HTR-8/SVneo (cell line): ENCODE measurements at regions not wholly inside any gene's neighbourhood (a gene's known extent, or its start where the extent isn't known, plus 50 kb on each side); places are given as distances from the start of the nearest gene placed in this dataset.
"Not testable (repeated sequence)": the region's sequence is repeated elsewhere in the genome, so short reads cannot be mapped to it uniquely, and the experiment has no call there.

Experiments used
- DNase-seq: peaks from one replicate; pipeline ENCODE4 v3.0.0; 2011; ENCODE audit warnings: low spot score, mixed read lengths; ENCODE audit not compliant: insufficient read length
- FAIRE-seq: peaks from 2 replicates; lab custom pipeline; 2011; peaks lifted over from hg19 to GRCh38; lab: Jason Lieb, UNC

DNA sequence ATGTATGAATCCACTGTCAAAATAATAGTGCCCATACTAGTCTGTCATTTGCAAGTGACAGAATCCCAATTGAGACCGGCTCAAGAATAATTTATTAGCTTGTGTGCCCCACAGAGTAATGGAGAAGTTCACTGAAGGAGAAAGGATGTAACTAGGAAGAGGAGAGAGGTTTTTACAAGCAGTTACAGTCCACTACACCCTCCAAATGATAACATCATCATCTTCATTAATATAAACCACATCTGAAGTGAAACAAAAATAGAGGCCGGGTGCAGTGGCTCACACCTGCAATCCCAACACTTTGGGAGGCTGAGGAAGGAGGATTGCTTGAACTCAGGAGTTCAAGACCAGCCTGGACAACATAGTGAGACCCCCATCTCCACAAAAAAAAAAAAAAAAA, 226.8 kb downstream of the SKIDA1 start:
- DNase-seq (no peak), FAIRE-seq (no peak)

DNA sequence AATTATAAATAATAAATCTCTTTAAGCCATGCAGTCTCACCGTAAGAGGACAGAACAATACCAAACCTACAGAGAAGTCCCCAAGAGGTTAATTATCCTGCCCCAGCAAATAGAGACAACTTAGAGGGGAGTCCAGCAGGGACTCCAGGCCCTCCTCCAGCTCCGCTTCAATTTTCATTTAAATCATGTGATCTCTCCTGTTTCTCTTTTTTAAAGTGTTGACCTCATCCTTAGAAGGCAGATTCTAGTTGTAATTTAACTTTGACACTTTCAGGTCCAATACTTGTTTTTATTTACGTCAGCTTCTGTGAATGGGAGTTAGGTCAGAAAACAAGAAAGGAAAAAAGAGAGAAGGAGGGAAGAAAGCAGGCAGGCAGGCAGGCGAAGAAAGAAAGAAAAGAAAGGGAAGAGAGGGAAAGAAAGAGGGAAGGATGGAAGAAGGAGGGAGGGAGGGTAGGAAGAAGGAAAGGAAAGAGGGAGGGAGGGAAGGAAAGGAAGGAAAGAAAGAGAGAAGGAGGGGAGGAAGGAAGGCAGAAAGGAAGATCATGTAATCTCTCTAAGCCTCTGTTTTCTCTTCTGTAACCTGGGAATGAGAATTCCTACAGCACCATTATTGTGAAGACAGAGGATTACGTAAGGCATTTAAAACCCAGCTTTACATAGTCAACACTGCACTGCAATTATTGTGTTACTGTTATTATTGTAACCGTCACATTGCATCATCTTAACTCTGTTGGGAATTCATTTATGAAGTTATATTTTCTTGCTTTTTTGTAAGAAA, 227.7 kb downstream of the SKIDA1 start:
- DNase-seq, result no peak
- no peak for FAIRE-seq

GRCh38 chr10:21296575-21297355, 228.7 kb downstream of the SKIDA1 start:
- FAIRE-seq (no peak), DNase-seq (no peak)

DNA sequence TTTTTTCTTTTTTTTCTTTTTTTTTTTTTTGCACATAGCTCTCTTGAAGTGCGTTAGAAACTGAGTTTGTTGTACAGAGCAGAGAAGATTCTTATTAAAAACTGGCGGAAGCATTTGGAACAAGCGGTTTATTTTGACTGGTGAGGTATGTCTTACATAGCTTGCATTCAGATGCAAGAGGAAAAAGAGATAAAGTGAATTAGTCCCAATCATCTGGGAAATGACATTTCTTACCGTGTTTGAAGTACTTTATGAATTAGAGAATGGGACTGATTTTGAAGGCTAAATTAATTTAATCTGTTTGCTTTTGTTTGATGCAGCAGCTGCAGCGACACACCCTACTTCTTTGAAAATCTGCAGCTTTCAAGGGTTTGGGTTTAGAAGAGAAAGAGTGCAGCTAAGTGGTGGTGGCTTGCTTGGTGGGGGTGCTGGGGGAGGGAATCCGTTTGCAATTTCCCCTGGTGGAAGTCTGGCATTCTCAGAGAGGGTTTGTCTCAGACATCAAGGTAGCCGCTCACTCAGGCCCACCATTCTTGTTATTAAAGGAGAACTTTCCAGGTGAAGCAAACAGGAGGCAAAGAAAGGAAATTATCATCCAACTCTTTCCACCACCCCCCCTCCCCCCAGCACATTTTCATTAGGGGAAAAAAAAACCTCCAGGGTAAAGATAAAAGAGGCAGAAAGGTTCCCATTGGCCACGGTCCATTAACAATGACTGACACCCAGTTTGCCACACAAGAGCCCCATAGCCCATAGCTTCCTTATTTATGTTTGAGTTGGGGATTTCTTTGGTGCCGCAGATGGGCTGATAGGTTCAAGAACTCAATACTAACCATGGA, 231.7 kb downstream of the SKIDA1 start:
- DNase-seq (no peak), FAIRE-seq (no peak)

DNA sequence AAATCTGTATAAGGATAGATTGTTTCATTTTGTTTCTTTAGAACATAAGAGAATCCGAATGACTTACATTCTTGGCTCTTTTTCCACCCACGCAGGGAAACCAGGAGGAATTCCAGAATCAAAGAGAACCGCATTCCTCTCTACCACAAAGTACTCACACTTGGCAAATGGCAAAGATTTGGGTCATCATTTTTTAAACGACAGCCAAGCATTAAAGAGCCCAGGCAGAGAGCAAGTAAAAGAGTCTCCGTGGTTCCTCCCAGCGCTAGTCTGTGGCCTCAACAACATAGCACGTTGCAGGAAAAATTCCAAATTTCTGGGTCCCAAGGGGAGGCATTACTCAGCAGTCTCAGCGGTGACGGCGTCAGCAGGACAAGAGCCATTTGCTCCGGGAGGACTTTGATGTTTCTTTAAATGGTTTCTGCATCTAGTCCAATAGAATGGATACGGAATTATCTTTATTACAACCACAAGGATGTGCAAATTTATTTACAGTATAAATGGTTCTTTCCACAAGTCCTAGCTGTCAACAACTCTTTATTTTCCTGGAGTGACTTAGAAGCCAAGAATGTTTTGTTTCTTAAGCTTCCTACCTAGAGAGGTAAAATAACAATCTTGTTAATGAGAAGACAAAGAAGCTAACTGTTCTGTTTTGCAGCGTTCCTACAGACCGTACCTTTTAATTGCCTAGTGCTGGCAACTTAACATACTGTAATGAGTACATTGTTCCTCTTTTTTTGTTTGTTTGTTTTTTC, 232.5 kb downstream of the SKIDA1 start:
- DNase-seq (peak; percentile 76), FAIRE-seq (peak; percentile 4)

GRCh38 chr10:21290499-21291160, 234.9 kb downstream of the SKIDA1 start:
- DNase-seq (no peak), FAIRE-seq (no peak)

DNA sequence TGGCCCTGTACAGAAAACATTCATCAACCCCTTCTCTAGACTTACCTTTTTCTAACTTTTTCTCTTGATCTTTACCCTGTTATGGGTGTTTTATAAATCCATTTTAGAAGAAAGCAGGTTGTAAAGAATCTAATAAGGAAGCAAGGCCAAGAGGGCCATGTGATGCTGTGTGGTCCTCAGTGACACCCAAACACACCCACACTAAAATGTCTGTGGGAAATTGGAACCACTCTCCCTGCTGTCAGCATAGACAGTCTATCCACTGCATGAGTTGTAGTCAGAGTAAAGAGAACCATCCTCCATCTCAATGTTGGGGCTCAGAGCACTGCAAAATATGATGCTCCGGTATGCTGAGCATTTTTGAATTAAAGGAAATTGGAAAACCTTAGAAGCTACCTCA, 235.5 kb downstream of the SKIDA1 start:
- FAIRE-seq (no peak), DNase-seq (no peak)

- DNase-seq, result no peak
- no peak for FAIRE-seq
Observed at GRCh38 chr10:21289271-21289670, 236.2 kb downstream of the SKIDA1 start.

DNA sequence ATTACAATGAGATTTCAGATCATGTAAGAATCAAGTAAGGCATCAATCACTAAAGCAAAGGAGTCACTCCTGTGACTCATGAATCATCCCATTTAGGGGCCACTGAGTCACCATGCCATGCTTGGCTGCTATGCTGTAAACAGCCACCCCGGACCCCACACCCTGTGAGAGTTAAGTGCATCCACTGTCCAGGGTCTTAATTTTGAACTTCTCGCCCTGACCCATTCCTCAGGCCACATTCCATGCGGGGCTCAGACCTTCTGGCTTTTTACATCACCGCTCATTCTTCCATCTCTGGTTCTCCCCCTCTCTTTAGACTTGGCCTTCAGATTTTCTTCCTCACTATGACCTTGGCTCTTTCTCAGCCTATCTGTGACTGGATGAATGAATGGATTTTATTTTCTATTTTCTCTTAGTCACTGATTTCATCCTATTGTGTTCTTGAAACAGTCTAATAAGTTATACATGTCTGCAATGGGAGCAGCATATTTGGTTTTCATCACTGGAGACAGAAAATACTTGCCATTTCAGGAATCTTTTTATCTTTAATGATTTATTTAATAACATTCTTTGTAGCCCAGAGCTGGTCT, 239.6 kb downstream of the SKIDA1 start:
- DNase-seq, result no peak
- no peak for FAIRE-seq

DNA sequence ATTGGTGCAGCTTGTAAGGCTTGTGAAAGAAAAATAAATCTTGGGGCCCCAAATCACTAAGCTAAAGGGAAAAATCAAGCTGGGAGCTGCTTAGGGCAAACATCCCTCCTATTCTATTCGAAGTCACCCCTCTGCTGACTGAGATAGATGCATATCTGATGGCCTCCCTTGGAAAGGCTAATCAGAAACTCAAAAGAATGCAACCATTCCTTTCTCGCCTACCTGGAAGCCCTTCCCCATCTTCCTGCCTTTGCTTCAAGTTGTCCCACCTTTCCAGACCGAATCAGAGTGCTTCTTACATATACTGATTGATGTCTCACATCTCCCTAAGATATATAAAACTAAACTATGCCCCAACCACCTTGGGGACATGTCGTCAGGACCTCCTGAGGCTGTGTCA, 240.3 kb downstream of the SKIDA1 start:
- no peak for DNase-seq
- FAIRE-seq, result no peak

DNA sequence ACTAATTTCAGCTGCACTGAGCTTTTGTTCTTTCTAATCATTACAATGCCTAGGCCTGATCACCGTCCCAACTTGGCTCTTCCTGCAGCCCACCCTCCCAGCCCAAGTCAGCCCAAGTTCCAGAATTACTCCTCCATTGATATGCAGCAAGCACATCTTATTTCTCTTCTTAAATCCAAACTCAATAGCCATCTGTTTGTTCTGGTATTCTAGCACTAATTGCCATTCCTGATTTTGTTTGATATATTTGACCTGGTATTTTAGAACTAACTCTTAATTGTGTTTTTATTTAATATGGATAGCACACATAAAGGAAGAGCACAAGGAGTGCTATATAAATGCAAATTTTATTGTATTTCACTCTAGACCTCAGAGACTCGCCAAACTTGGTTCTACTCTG, 241.2 kb downstream of the SKIDA1 start:
- FAIRE-seq, result no peak

DNA sequence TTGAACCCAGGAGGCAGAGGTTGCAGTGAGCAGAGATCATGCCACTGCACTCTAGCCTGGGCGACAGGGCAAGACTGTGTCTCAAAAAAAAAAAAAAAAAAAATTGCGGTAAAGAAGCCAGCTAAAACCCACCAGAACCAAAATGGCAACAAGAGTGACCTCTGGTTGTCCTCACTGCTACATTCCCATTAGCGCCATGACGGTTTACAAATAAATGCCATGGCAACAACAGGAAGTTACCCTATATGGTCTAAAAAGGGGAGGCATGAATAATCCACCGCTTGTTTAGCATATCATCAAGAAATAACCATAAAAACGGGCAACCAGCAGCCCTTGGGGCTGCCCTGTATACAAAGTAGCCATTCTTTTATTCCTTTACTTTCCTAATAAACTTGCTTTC, 242.4 kb downstream of the SKIDA1 start:
- not testable (repeated sequence) for DNase-seq, FAIRE-seq

More for the DNA sequence above, 241.2 kb downstream of the SKIDA1 start:
- DNase-seq, result no peak

- FAIRE-seq (no peak), DNase-seq (no peak)
Observed at GRCh38 chr10:21281765-21282484, 243.6 kb downstream of the SKIDA1 start.

GRCh38 chr10:21280971-21281572, 244.4 kb downstream of the SKIDA1 start:
- no peak for FAIRE-seq
- DNase-seq, result no peak

- DNase-seq (no peak), FAIRE-seq (no peak)
Observed at GRCh38 chr10:21280037-21280436, 245.4 kb downstream of the SKIDA1 start.

DNA sequence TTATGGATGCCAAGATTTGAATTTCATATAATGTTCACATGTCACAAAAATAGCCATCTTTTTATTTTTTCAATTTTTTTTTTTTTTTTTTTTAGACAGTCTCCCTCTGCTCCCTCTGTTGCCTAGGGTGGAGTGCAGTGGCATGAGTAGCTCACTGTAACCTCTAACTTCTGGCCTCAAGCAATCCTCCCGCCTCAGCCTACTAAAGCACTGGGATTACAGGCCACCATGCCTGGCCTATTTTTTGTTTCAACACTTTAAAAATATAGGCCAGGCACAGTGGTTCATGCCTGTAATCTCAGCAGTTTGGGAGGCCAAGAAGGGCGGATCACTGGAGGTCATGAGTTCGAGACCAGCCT, 246.3 kb downstream of the SKIDA1 start:
- FAIRE-seq (no peak), DNase-seq (no peak)

DNA sequence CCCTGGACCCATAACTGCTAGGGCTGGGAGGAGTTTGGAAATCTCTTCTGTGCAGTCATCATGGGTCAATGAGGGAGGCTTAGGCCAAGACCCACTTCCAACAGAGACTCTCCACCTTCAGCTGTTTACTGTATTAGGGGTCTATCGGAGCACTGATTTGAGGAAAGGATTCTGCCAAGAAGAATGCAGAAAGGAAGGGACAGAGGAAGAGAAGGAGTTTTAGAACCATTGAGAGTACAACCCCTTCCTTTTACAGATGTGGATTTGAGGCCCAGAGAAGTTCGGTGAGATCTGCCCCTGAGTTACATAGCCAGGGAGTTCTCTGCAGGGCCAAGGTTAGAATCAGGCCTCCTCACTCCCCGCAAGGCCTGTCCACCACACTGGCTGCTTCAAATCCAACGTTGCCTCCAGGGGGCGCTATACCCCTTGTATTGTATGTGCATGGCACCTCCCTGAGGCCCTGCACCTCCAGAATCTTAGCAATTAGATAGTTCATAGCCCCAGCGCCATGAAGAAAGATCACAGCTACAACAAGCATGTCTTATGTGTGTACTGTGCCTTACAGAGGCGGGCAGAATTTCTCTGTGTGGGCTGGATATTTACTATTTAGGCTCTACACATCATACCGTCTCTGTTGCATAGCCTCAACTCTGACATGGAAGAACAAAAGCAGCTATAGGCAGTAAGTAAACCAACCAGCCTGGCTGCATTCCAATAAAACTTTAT, 246.8 kb downstream of the SKIDA1 start:
- FAIRE-seq (no peak), DNase-seq (peak; percentile 78)
